A549 (cell line): ENCODE measurements at regions not wholly inside any gene's neighbourhood (a gene's known extent, or its start where the extent isn't known, plus 50 kb on each side); places are given as distances from the start of the nearest gene placed in this dataset.

Source experiments
- CEBPB ChIP-seq, 2 experiments: fragments of >200 bp in 1 of 2; sonication (Bioruptor Twin) in 1 of 2; formaldehyde crosslinking in 1 of 2; IDR thresholded peaks; 2 replicates each; pipeline ENCODE4 v1.6.1; 2012 to 2016
- EP300 ChIP-seq, 2 experiments: fragments of >200 bp; sonication (Bioruptor Twin); formaldehyde crosslinking; IDR thresholded peaks; 2 replicates in 1 of 2; 3 replicates in 1 of 2; pipeline ENCODE4 v1.6.1; 2016 to 2017
- HOXB5 ChIP-seq: fragments of 250-450 bp; sonication (Bioruptor Pico); IDR thresholded peaks from 2 replicates; pipeline ENCODE4 v1.5.0; 2020; ENCODE audit warnings: mild to moderate bottlenecking, moderate library complexity
- JUN ChIP-seq, 2 experiments: fragments of >200 bp; sonication (Bioruptor Twin); formaldehyde crosslinking; IDR thresholded peaks; 2 replicates in 1 of 2; 3 replicates in 1 of 2; pipeline ENCODE4 v1.6.1; 2016 to 2017
- POLR2A ChIP-seq: IDR thresholded peaks from 2 replicates; pipeline ENCODE4 v1.6.1; 2012; ENCODE audit warnings: mild to moderate bottlenecking, low read length
- RFX5 ChIP-seq: fragments of 450-650 bp; IDR thresholded peaks from 2 replicates; pipeline ENCODE4 v1.7.1; 2014; ENCODE audit warnings: antibody characterized with exemption, mild to moderate bottlenecking, moderate library complexity
- TF ChIP-seq, protein P1 (sequence below): fragments of >200 bp; sonication (Bioruptor Twin); formaldehyde crosslinking; IDR thresholded peaks from 3 replicates; pipeline ENCODE4 v1.5.1; 2016
- TF ChIP-seq, protein P2 (sequence below): IDR thresholded peaks from 2 replicates; pipeline ENCODE4 v1.6.1; 2012

DNA sequence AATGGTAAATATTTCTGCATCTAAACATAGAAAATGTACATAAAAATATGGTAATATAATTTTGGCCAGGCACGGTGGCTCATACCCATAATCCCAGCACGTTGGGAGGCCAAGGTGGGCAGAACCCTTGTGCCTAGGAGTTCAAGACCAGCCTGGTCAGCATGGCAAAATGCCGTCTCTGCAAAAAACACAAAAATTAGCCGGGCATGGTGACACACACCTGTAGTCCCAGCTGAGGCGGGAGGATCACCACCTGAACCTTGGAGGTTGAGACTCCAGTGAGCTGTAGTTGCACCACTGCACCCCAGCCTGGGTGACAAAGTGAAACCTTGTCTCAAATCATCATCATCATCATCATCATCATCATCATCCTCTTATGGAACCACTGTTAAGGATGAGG lies 230.6 kb upstream of the NCAM1 start:
- TF ChIP-seq HOXB5 (CRISPR knock-in tag) = no peak
- TF ChIP-seq CEBPB (IDR thresholded peaks at IDR 0.05) = no peak
- TF ChIP-seq, protein P1, sequence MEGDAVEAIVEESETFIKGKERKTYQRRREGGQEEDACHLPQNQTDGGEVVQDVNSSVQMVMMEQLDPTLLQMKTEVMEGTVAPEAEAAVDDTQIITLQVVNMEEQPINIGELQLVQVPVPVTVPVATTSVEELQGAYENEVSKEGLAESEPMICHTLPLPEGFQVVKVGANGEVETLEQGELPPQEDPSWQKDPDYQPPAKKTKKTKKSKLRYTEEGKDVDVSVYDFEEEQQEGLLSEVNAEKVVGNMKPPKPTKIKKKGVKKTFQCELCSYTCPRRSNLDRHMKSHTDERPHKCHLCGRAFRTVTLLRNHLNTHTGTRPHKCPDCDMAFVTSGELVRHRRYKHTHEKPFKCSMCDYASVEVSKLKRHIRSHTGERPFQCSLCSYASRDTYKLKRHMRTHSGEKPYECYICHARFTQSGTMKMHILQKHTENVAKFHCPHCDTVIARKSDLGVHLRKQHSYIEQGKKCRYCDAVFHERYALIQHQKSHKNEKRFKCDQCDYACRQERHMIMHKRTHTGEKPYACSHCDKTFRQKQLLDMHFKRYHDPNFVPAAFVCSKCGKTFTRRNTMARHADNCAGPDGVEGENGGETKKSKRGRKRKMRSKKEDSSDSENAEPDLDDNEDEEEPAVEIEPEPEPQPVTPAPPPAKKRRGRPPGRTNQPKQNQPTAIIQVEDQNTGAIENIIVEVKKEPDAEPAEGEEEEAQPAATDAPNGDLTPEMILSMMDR = no peak
- no peak for TF ChIP-seq EP300 (IDR thresholded peaks at IDR 0.05)
- no peak for TF ChIP-seq POLR2A
- no peak for TF ChIP-seq JUN (IDR thresholded peaks at IDR 0.05)
- no peak for TF ChIP-seq RFX5
- TF ChIP-seq, protein P2, sequence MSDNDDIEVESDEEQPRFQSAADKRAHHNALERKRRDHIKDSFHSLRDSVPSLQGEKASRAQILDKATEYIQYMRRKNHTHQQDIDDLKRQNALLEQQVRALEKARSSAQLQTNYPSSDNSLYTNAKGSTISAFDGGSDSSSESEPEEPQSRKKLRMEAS = no peak
